ENCODE measurements at regions not wholly inside any gene's neighbourhood (a gene's known extent, or its start where the extent isn't known, plus 50 kb on each side); places are given as distances from the start of the nearest gene placed in this dataset.

DNA sequence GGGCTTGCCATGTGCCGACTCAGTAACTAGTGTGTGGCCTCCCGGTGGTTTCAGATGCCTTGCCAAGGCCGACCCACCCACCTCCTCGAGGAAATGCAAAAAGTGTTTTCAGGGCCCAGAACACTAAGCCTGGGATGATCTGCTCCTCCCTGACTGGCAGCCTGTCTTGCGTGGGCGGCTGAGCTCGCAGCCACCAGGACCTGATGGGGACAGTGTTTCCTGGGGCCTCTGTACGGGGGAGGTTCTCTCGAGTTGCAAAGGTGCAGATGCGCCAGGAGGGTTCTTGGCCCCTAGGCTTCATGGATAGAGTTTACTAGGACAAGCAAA is 85.2 kb downstream of the GLI2 start:
- H3K4me3 ChIP-seq: no peak overlapping the region
- TF ChIP-seq, protein P1, sequence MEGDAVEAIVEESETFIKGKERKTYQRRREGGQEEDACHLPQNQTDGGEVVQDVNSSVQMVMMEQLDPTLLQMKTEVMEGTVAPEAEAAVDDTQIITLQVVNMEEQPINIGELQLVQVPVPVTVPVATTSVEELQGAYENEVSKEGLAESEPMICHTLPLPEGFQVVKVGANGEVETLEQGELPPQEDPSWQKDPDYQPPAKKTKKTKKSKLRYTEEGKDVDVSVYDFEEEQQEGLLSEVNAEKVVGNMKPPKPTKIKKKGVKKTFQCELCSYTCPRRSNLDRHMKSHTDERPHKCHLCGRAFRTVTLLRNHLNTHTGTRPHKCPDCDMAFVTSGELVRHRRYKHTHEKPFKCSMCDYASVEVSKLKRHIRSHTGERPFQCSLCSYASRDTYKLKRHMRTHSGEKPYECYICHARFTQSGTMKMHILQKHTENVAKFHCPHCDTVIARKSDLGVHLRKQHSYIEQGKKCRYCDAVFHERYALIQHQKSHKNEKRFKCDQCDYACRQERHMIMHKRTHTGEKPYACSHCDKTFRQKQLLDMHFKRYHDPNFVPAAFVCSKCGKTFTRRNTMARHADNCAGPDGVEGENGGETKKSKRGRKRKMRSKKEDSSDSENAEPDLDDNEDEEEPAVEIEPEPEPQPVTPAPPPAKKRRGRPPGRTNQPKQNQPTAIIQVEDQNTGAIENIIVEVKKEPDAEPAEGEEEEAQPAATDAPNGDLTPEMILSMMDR (IDR thresholded peaks at IDR 0.05; ENCODE audit: low read depth, low read length): no peak
- H3K27ac ChIP-seq: no peak overlapping the region
- no peaks in the 10 kb centered on the region for H3K27me3 ChIP-seq
- peak in 1 of 2 donors; percentile 64 for DNase-seq (ENCODE audit: low read depth in 1 of 2, low spot score in 1 of 2)
- peaks cover 31% of the 10 kb centered on the region for H3K4me1 ChIP-seq (ENCODE audit: low read depth)
- H3K9me3 ChIP-seq (ENCODE audit: low read depth): no peaks in the 10 kb centered on the region
- H3K36me3 ChIP-seq: no peaks in the 10 kb centered on the region

DNA sequence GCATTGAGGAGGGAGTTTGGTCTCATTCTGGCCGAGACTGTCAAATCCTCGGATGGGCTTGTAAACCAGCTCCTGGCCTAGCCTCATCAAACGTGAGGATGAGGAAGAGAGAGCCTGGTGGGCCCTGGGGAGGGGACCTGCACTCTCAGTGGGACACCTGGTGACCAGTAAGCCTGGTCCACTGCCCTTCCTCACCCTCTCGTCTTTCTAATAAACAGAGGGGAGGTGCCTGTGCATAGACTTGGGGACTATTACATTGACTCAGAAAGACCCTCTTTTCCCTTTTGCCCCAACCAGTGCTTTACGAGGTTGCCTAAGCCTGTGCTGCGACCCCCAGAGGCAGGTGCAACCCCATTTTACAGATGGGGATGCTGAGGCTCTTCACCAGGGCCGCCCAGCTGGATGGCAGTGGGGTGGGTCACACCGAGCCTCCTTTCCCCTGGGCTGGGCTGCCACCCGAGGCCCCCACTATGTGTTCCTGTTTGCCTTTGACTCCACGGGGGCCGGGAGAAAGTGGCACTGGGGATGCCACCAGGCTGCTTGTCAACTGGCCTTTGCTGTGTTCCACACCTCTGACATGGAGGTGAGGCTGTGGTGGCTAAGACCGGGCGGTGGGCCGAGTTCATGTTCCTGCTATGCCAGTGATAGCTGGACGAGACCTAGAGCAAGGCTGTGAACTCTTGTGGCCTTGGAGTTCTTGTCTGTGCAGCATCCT is 85.9 kb downstream of the GLI2 start:
- H3K4me3 ChIP-seq: no peak overlapping the region
- DNase-seq (ENCODE audit: low read depth in 1 of 2, low spot score in 1 of 2): no peak
- peaks cover 31% of the 10 kb centered on the region for H3K4me1 ChIP-seq (ENCODE audit: low read depth)
- no peaks in the 10 kb centered on the region for H3K27me3 ChIP-seq
- TF ChIP-seq, protein P1 (IDR thresholded peaks at IDR 0.05; ENCODE audit: low read depth, low read length): no peak
- H3K36me3 ChIP-seq: no peaks in the 10 kb centered on the region
- H3K9me3 ChIP-seq (ENCODE audit: low read depth): no peaks in the 10 kb centered on the region
- no peak overlapping the region for H3K27ac ChIP-seq

DNA sequence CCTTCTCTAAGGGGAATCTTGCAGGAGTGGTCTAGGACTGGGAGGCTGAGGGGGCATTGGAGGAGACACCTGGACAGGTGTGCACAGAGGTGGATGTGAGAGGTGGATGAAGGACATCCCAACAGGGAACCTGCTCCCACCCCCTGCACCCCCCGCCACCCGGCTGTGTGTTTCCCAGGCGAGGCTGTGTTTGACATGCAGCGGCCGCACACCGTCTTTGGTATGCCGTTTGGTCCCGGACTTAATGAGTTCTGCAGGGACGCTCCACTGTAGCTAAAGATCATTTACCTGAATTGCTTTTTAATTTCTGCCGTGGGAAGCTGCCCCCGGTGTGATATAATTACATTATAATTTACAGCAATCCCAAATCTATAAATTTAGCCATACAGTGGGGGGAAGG is 87.3 kb downstream of the GLI2 start:
- no peaks in the 10 kb centered on the region for H3K9me3 ChIP-seq (ENCODE audit: low read depth)
- TF ChIP-seq, protein P1 (IDR thresholded peaks at IDR 0.05; ENCODE audit: low read depth, low read length): no peak
- DNase-seq (ENCODE audit: low read depth in 1 of 2, low spot score in 1 of 2): no peak
- no peaks in the 10 kb centered on the region for H3K36me3 ChIP-seq
- H3K4me3 ChIP-seq: no peak overlapping the region
- H3K4me1 ChIP-seq (ENCODE audit: low read depth): peaks cover 31% of the 10 kb centered on the region
- H3K27me3 ChIP-seq: no peaks in the 10 kb centered on the region
- H3K27ac ChIP-seq: no peak overlapping the region

DNA sequence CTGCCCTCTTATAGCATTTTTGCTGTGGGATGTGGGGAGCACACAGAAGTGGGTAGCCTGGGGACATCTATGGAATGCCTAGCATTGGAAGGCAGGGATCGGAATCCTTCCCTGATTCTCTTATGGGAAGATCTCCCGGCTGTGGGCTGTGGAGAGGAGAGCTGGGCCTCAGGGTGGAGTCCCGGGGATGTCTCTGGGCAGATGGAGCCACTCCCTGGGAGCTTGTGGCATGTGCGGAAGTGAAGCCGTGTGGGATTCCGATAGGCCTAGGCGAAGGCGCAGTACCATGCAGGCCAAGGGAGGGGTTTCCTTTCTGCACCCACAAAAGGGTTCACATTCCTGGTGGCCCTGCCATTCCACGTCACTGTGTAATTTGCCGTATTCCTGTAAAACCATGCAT is 87.9 kb downstream of the GLI2 start:
- Histone ChIP-seq H3K27me3 (no peaks in the 10 kb centered on the region), H3K36me3 (no peaks in the 10 kb centered on the region), H3K9me3 (ENCODE audit: low read depth) (no peaks in the 10 kb centered on the region), H3K27ac (no peak overlapping the region), H3K4me3 (no peak overlapping the region), H3K4me1 (ENCODE audit: low read depth) (peaks cover 30% of the 10 kb centered on the region)
- no peak for DNase-seq (ENCODE audit: low read depth in 1 of 2, low spot score in 1 of 2)
- TF ChIP-seq, protein P1 (IDR thresholded peaks at IDR 0.05; ENCODE audit: low read depth, low read length): no peak

DNA sequence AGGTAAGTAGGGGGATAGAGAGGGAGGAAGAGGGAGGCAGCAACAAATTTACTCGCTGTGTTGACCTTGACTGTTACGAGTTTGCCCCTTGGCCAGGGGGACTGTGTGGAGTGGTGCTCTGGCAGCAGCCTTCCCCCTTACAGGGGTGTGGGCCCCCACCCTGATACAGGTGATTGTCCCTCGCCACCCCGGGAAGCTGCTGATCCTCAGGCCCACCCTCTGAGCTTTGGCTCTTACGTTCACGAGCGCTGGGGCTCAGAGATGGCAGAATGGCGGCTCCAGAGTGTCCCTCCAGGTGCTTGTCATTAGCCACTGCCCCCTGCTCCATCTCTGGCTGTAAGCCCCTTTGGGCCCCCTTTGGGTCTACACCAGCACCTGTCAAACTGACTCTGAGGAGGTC is 88.6 kb downstream of the GLI2 start:
- Histone ChIP-seq H3K27ac (no peak overlapping the region), H3K36me3 (no peaks in the 10 kb centered on the region), H3K9me3 (ENCODE audit: low read depth) (no peaks in the 10 kb centered on the region), H3K4me3 (no peak overlapping the region), H3K27me3 (no peaks in the 10 kb centered on the region), H3K4me1 (ENCODE audit: low read depth) (peaks cover 27% of the 10 kb centered on the region)
- TF ChIP-seq, protein P1 (IDR thresholded peaks at IDR 0.05; ENCODE audit: low read depth, low read length): no peak
- DNase-seq (ENCODE audit: low read depth in 1 of 2, low spot score in 1 of 2): no peak

Data from cardiac muscle cell (in vitro differentiated cells and primary cell).